Stimulated activated CD8-positive, alpha-beta memory T cell treated with anti-CD3 and anti-CD28 coated beads, Interleukin-12 subunit alpha, Interleukin-12 subunit beta, amount 100 ng/mL, for 4 hours (primary cell): ENCODE measurements at regions not wholly inside any gene's neighbourhood (a gene's known extent, or its start where the extent isn't known, plus 50 kb on each side); places are given as distances from the start of the nearest gene placed in this dataset.
A peak's percentile ranks its signal among the peaks of the same experiment; 100 is the strongest.
"Not testable (repeated sequence)": the region's sequence is repeated elsewhere in the genome, so short reads cannot be mapped to it uniquely, and the experiment has no call there.

ENCODE experiments used
- DNase-seq: peaks from one replicate; pipeline ENCODE4 v3.0.0-alpha.2; 2020; ENCODE audit warnings: low read depth

- peak; percentile 0 for DNase-seq
Observed at GRCh38 chr9:63450836-63451235, 1834.2 kb downstream of the FOXD4L5 start.

DNA sequence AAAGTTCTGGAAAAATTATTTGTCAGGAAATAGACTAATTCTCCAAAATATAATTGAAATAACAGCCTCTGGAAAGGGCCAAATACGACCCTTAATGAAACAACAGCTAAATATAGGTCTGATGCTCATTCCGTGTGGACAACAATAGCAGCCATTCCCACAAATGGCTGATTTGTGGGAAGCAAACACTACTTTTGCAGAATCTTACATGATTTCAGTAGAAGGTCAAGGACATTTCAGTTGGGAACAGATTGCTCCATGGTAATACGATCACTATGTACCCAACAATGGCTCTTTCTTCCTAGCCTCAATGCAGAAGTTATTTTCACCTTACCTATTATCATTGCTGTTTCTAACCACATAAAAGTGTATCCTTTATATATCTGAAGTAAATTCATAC lies 1859.9 kb downstream of the FOXD4L5 start:
- not testable (repeated sequence) for DNase-seq

DNA sequence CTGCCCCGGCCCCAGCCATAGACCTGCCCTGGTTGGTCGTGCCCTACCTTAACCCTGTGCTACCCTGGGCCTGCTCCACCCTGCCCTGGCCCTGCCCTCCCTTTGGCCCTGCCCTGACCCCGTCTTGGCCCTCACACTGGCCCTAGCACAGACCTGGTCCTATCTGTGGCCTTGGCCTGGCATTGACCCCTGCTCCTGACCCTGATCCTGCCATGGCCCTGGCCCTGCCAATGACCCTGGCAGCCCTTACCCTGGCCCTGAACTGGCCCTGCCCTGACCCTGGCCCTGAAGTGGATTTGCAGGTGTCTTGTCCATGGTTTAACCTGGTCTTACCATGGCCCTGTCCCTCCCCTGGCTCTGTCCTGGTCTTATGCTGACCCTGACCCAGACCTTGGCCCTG lies 1894.1 kb downstream of the FOXD4L5 start:
- DNase-seq: not testable (repeated sequence)

DNA sequence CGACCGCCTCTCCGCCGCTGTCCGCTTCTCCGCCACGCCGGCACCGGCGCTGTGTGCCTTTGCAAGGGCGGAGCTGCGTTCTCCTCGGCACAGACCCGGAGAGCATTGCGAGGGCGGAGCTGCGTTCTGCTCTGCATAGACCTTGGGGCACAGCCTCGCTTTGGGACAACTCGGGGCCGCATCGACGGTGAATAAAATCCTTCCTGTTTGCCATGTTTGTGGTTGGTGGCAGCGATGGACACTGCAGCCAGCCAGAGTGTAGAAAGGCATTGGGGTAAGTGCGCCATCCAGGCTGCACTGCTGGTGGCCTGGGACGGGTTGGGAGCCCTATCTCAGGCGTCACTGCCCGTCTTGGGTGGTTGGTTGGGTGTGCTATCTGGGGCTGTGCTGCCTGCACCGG lies 1899.5 kb downstream of the FOXD4L5 start:
- DNase-seq: not testable (repeated sequence)

- DNase-seq: not testable (repeated sequence)
Observed at GRCh38 chr9:63379864-63380263, 1905.1 kb downstream of the FOXD4L5 start.

DNA sequence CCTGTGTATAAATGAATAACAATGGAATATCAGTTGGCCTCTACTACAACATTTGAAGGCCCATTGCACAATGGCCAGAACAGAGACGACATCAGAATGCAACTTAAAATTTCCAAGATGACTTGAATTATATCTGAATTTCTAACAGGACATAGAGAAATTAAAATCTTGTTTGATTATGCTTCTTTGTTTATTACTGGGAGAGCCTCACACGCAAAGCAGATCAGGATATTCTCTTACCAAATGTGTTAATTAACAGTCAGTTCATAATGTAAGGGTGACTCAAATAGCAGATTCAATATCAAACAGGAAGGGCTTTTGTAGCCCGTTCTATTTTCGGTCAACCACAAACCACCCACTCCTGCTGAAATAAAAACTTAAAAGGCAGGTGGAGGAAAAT lies 1930.8 kb downstream of the FOXD4L5 start:
- DNase-seq: not testable (repeated sequence)

DNA sequence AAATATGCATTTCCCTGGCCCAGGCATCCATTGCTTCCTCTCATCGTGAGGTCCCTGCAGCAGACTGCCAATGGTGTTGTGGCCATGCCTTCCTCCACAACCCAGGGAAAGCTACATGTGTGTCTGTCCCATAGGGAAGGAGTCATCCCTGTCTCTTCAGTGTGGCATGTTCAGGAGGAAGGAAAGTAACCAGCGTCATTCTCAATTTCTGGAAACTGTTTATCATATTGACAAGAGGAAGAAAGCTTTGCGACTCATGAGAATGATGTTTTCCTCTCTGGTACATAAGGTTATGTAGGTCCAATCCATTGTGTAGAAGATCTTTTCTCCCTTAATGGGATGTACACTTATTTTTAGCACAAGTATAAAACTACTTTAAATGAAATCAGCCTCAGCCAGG lies 1937.7 kb downstream of the FOXD4L5 start:
- not testable (repeated sequence) for DNase-seq

DNA sequence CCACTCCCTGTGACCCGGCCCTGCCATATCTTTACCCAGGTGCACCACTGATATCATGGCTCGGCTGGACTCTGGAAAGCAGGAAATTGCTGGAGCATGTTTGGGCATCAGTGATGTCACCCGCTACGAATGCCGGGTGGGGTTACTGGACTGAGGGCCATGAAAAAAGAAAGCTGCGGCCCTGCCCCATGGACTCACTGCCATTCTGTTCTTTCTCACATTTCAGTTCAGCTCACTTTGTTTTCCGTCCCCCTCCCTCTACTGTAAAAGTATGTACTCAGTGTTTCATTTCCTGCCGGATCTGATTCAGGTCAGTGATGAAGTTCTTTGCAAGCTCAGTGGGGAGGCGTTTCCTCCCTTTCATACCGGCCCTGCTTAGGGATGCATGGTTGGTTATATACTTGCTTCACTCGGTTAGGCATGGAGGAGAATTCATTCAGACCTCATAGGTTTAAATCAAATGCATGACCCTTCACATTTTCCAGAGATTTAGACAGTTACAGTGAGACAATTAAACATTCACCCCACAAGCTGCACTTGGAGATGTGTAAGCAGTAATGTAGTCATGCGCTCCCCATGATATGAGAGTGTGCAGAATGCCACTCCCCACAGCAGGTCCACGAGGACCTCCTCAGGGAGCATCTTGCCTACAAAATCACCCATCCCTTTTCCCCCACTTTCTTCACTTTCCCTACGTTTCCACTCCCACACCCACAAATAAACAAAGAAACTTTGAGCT lies 1938.5 kb downstream of the FOXD4L5 start:
- DNase-seq: not testable (repeated sequence)

GRCh38 chr9:63344408-63344807 lies 1940.6 kb downstream of the FOXD4L5 start:
- not testable (repeated sequence) for DNase-seq

DNA sequence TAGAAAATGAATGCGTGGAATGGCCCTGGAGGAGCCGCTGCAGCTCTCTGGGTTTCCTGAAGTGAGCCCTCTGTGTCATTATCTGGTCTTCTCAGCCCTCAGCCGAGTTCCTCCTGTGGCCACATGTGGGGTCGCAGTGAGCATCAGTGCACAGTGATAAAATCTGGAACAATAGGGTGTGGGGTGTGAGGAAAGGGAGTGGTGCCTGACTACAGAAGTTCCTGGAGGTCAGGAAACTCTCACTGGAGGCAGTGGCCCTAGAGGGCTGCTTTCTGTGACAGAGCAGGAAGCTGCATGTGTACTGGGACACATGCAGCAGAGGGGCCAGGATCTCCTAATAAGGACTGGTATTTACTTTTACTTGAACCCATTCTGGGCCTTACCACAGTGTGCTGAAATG lies 1942.5 kb downstream of the FOXD4L5 start:
- not testable (repeated sequence) for DNase-seq

DNA sequence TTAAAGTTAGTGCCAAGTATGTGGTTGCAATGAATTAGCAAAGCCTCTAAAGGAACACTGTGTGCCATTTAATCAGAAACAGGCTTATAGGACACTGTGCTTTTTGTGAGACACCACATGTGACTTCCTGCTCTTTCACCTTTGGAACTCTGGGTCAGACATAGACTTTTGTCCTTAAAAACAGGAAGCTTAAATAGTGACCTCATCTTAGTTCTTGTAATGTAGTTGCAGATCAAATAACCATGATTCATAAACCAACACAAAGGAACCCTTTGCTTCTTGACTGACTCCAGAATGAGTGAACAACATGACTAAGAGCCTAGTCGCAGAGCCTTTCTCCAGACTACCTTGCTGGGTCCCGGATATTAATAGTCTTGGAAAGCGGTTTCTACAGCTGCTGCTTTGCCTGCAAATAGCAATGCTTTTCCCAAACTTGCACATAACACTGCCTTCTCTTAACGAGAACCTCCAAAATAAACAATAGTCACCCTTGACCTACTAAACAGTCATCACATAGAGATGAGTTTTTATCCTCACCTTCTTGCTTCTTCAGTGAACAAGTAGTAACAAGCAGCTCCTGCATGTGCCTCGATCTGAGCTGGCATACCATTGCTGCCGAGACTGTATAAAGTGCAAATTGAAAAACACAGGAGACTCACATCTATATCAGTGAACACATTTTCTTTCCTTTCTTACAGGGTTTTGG lies 1947.0 kb downstream of the FOXD4L5 start:
- DNase-seq: not testable (repeated sequence)

GRCh38 chr9:63335286-63335685 lies 1949.7 kb downstream of the FOXD4L5 start:
- not testable (repeated sequence) for DNase-seq

GRCh38 chr9:63334187-63334586 lies 1950.8 kb downstream of the FOXD4L5 start:
- DNase-seq: not testable (repeated sequence)

DNA sequence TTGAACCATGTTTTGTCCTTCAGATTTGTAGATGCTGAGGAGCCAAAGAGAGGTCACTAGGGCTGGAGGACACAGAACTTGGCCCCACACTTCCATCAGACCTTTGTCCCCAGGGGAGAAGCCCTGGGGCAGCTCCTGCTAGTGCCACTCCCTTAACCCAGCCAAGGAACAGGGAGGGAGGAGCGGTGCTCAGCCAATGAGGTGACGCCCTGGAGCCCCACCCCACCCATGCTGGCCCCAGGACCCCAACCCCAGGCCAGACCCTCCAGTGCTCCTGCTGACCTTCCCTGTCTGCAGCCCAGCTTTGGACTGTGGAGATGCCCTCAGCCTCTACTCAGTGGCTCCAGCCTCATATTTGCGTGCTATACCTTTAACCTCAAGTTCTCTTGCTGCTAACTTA lies 1951.9 kb downstream of the FOXD4L5 start:
- not testable (repeated sequence) for DNase-seq

GRCh38 chr9:63328313-63328712 lies 1956.7 kb downstream of the FOXD4L5 start:
- not testable (repeated sequence) for DNase-seq

DNA sequence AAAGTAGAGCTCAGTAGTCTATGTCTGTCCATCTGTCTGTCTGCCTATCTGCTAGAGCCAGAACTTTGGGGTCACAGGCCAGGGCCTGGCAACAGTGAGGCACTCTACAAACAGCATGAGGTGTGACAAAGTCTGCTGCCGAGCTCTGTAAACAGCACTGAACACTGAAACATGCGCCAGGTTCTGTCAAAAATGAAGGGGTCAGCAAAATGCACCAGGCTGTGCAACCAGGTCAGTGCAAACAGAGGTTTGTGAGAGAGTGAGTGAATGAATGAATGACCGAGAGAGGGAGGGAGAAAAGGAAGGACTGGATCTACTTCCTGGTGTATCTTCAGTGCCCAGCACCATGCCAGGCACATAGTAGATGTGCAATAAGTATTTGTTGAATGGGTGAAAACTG lies 1957.8 kb downstream of the FOXD4L5 start:
- not testable (repeated sequence) for DNase-seq

GRCh38 chr9:63326665-63327064 lies 1958.3 kb downstream of the FOXD4L5 start:
- DNase-seq: not testable (repeated sequence)

DNA sequence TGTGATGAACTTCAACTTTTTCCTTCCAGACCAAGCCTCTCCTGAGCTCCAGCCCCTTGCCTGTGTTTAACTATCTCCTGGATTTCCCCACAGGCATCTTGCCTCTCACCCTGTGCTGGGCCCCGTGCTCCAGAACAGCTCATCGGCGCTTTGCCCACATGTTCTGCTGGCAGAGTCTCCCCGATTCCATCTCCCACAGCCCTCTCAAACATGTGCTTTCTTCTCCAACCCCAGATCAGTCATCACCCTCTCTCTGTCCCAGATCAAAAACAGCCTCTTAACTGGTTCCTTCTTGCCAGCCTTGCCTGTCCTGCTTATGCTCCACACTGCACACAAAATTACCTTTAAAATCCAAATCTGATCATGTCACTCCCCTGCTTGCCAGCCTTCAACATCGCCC lies 1959.3 kb downstream of the FOXD4L5 start:
- not testable (repeated sequence) for DNase-seq

DNA sequence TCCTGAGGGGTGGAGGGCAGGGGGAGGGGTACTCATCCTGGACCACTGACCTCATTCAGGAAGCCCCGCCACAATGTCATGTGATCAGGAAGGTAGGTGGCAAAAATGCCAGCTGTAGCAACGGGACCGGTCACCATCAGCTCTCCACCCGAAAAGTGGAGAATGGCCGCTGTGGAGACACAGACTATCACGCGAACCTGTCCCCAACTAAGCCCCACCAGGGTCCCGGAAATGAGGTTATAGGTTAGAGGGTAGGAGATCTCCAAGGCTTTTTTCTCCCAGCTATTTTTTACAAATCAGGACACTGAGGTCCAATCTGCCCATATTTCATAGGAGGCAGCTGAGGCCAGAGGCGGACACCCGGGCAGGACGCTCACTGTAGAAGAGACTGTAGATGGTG lies 1966.9 kb downstream of the FOXD4L5 start:
- DNase-seq: not testable (repeated sequence)

DNA sequence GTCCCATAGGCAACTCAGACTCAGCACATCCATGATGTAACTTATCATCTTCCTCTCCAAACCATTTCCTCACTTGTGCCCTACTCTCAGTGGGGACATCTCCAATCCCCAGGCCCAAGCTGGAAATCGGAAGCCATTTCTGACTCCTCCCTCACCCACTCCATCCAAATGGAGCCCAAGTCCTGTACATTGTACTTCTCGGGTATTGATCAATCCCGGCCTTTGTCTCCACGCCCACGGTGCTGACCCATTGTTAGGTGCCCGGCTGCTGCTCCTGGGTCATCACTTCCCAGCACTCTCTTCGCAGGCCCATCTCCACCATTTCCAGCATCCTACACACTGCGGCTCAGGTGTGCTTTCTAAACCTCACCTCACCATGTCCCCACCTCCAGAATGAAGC lies 1969.6 kb downstream of the FOXD4L5 start:
- DNase-seq: not testable (repeated sequence)

DNA sequence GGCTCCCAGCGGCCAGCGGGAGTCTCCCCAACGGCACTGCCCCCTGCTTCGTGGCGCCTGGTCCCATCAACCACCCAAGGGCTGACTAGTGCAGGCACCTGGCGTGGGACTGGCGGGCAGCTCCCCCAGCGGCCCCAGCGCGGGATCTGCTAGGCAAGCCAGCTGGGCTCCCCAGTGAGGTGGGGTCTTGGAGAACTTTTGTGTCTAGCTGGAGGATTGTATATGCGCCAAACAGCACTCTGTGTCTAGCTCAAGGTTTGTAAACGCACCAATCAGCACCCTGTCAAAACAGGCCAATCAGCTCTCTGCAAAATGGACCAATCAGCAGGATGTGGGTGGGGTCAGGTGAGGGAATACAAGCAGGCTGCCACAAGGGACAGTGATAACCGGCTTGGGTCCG lies 1988.2 kb downstream of the FOXD4L5 start:
- not testable (repeated sequence) for DNase-seq

- DNase-seq: not testable (repeated sequence)
Observed at GRCh38 chr9:63296366-63296765, 1988.6 kb downstream of the FOXD4L5 start.

DNA sequence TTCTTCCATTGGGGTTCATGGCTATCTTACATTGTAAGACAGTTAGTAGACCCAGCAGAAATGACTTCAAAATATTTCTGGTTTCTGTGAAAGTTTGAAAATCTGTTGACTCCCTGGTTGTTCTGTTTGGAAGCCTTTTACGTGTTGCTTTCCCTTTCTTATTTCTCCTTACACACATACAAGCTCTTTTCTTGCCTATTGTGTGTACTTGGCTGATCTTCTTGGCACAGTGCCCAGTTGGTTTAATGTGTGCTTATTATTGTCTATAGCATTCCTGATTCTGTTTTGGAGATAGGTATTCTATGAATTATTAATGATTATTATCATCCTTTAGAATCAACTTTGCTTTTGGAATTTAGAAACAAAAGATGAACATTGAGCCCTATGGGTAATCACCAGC lies 1995.0 kb downstream of the FOXD4L5 start:
- DNase-seq: not testable (repeated sequence)
